Progenitor cell of endocrine pancreas (in vitro differentiated cells): ENCODE measurements at regions not wholly inside any gene's neighbourhood (a gene's known extent, or its start where the extent isn't known, plus 50 kb on each side); places are given as distances from the start of the nearest gene placed in this dataset.

Experiments
- DNase-seq: peaks from one replicate; pipeline ENCODE4 v3.0.0; 2021; ENCODE audit warnings: low spot score; ENCODE audit not compliant: unreplicated experiment
- H3K27ac Mint-ChIP-seq: 2 replicates; pipeline ENCODE4 v1.8.0; 2021; ENCODE audit warnings: mild to moderate bottlenecking, moderate library complexity, mixed read lengths
- H3K27me3 Mint-ChIP-seq: 2 replicates; pipeline ENCODE4 v1.8.0; 2021; ENCODE audit warnings: mixed read lengths
- H3K36me3 Mint-ChIP-seq: 2 replicates; pipeline ENCODE4 v1.8.0; 2022; ENCODE audit warnings: mixed read lengths; ENCODE audit not compliant: insufficient read depth
- H3K4me1 Mint-ChIP-seq: 2 replicates; pipeline ENCODE4 v1.8.0; 2021; ENCODE audit warnings: low read depth, mixed read lengths
- H3K4me3 Mint-ChIP-seq: 2 replicates; pipeline ENCODE4 v1.8.0; 2021; ENCODE audit warnings: low read depth, mild to moderate bottlenecking, moderate library complexity, mixed read lengths
- H3K9me3 Mint-ChIP-seq: 2 replicates; pipeline ENCODE4 v1.8.0; 2021; ENCODE audit warnings: low read depth, mixed read lengths
- TF ChIP-seq, protein P1 (sequence below): fragments of 200-600 bp; sonication (generic); IDR thresholded peaks from one replicate; pipeline ENCODE4 v1.5.0; 2021; ENCODE audit warnings: antibody characterized with exemption, mild to moderate bottlenecking; ENCODE audit not compliant: unreplicated experiment

DNA sequence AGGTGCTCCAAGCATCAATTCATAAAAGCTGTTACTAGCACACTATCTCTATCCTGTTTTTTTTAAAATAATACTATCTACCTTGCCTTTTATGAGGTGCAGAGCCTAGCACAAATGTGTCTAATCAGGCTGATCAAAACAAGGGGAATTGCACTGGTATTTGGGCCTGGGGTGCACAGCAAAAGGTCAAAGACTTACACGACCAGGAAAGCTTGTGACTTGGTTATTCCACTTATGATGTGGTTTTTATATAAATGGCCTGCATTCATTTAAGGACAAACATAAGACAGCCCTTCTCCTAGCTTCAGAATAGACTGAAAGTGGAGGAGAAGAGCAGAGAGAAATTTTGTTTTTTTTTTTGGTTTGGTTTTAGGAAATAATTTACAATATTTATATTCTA lies 98.4 kb upstream of the SGIP1 start:
- Mint-ChIP-seq H3K36me3 (peaks cover 1% of the 10 kb centered on the region), H3K4me3 (no peak overlapping the region), H3K4me1 (no peaks in the 10 kb centered on the region), H3K9me3 (peaks cover 11% of the 10 kb centered on the region), H3K27ac (no peak overlapping the region), H3K27me3 (peaks cover 23% of the 10 kb centered on the region)
- DNase-seq = no peak
- TF ChIP-seq, protein P1, sequence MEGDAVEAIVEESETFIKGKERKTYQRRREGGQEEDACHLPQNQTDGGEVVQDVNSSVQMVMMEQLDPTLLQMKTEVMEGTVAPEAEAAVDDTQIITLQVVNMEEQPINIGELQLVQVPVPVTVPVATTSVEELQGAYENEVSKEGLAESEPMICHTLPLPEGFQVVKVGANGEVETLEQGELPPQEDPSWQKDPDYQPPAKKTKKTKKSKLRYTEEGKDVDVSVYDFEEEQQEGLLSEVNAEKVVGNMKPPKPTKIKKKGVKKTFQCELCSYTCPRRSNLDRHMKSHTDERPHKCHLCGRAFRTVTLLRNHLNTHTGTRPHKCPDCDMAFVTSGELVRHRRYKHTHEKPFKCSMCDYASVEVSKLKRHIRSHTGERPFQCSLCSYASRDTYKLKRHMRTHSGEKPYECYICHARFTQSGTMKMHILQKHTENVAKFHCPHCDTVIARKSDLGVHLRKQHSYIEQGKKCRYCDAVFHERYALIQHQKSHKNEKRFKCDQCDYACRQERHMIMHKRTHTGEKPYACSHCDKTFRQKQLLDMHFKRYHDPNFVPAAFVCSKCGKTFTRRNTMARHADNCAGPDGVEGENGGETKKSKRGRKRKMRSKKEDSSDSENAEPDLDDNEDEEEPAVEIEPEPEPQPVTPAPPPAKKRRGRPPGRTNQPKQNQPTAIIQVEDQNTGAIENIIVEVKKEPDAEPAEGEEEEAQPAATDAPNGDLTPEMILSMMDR = no peak

DNA sequence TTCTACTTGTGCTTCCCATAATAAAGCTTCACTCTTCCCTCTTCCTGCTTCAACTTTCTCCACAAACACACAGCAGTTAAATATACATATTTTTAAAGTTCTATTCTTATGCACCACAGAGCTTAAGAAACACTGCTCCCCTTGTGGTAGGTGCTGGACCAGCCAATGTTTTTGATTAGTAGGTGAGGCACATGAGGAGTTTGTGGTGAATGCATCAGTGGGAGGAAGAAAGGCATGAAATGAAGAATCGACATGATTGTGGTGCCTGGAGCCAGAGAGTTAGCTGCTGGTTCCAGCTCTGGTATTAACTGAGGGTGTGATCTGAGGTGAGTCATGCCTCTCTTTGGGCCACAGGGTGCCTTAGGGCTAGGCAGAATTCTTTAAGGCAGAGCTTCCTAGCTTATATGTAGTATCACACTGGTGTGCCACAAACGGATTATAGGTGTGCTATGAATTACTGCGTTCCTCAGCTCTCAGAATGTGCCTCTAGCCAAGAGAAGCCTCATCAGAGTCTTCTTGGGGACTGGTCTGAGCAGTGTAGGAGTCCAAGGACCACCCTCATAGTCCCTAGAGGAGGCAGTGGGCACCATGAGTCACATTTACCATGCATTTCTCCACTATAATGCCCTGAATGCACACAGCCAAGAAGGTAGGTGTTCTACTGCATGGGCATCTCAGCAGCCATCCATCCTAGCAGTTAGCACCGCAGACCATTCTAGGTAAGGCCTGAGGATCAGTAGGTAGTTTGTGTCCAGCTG lies 97.4 kb upstream of the SGIP1 start:
- Mint-ChIP-seq H3K4me3 (no peak overlapping the region), H3K4me1 (no peaks in the 10 kb centered on the region), H3K27ac (no peak overlapping the region), H3K36me3 (no peaks in the 10 kb centered on the region), H3K9me3 (peaks cover 2% of the 10 kb centered on the region), H3K27me3 (peaks cover 23% of the 10 kb centered on the region)
- DNase-seq = no peak
- TF ChIP-seq, protein P1 = peak; percentile 39

DNA sequence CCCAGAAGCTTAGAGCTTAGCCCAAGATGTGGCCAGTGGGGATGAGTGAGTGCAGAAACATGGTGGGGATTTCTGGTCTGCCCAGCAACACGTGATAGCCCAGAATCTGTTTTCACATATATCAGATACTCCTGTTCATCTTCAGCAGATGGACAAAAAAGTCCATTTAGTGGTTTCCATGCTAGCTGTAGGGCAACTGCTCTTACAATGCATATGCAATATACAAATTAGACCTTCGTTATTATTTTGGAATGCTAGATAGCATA lies 96.9 kb upstream of the SGIP1 start:
- Mint-ChIP-seq H3K4me1 (no peaks in the 10 kb centered on the region), H3K27ac (no peak overlapping the region), H3K27me3 (peaks cover 23% of the 10 kb centered on the region), H3K4me3 (no peak overlapping the region), H3K9me3 (no peaks in the 10 kb centered on the region), H3K36me3 (no peaks in the 10 kb centered on the region)
- TF ChIP-seq, protein P1 = no peak
- DNase-seq = no peak

DNA sequence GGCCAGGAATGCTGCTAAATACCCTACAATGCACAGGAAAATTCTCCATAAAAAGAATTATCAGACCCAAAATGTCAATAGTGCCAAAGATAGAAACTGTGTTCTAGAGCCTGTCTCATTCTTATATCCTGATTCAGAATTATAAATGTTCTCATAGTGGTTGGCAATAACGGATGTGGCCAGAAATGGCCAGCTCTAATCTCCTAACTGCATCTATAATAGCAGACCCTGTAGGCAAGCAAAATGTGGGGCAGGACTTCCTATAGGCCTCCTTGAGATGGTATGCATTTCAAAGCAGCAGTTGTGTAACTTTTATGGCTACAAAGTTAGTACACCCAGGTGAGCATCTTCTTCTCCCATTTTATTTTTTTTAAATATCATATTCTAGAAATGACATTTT lies 95.9 kb upstream of the SGIP1 start:
- H3K4me1 Mint-ChIP-seq = no peaks in the 10 kb centered on the region
- no peak overlapping the region for H3K27ac Mint-ChIP-seq
- no peak overlapping the region for H3K4me3 Mint-ChIP-seq
- H3K36me3 Mint-ChIP-seq = no peaks in the 10 kb centered on the region
- DNase-seq = no peak
- H3K27me3 Mint-ChIP-seq = peaks cover 17% of the 10 kb centered on the region
- TF ChIP-seq, protein P1 = no peak
- no peaks in the 10 kb centered on the region for H3K9me3 Mint-ChIP-seq

DNA sequence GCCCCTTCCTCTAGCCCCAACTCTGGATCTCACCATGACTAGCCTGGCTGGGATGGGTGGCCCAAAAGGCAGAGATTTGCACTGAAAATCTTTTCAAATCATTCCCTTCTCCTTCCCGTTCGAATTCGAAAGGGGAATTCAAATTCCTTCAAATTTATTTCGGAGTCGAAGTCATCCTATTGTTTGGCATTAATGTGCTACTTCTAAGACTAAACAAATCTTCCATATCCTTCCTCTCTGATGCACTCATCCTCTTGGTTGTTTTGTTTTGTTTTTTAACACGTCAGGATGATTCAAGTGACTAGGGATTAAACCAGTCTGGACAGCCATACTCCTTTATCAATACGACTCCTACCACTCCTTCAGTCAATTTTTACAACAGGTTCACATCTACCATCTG lies 95.5 kb upstream of the SGIP1 start:
- Mint-ChIP-seq H3K27me3 (peaks cover 18% of the 10 kb centered on the region), H3K4me3 (no peak overlapping the region), H3K36me3 (no peaks in the 10 kb centered on the region), H3K4me1 (no peaks in the 10 kb centered on the region), H3K9me3 (no peaks in the 10 kb centered on the region), H3K27ac (no peak overlapping the region)
- DNase-seq = no peak
- TF ChIP-seq, protein P1 = no peak
